K562 (cell line): ENCODE measurements at regions not wholly inside any gene's neighbourhood (a gene's known extent, or its start where the extent isn't known, plus 50 kb on each side); places are given as distances from the start of the nearest gene placed in this dataset.

Experiments used
- ATAC-seq: fragments of 200-7000 bp; cut with Tn5 transposase; 3 replicates; pipeline ENCODE4 v1.9.1; 2020; ENCODE audit warnings: moderate library complexity
- BruUV-seq: library from RNA; stranded (reverse); fragments of 400-500 nt; replicated peaks from 2 replicates; lab custom pipeline; 2021; lab: Mats Ljungman, UMichigan
- CTCF ChIA-PET: fragments of 300-600 bp; formaldehyde crosslinking; extraction: SDS; loops from one replicate; lab custom pipeline; 2021; ENCODE audit warnings: low intra/inter-chr PET ratio; lab: Yijun Ruan, JAX
- POLR2A ChIA-PET: fragments of 300-600, 350-650 bp; sonication (Branson Sonifier 250); formaldehyde crosslinking; extraction: SDS; loops from one replicate; lab custom pipeline; 2021; ENCODE audit warnings: antibody characterized with exemption, inconsistent platforms; lab: Yijun Ruan, JAX
- DNase-seq, 4 experiments: peaks; one replicate each; pipeline versions ENCODE4 v3.0.0 to v3.0.0-alpha.2; 2011 to 2018; ENCODE audit warnings: low spot score in 3 of 4, mixed read lengths in 3 of 4; ENCODE audit errors: extremely low read depth in 1 of 4
- FAIRE-seq: peaks from 2 replicates; lab custom pipeline; 2011; peaks lifted over from hg19 to GRCh38; lab: Jason Lieb, UNC
- H2AFZ ChIP-seq: 2 replicates; pipeline ENCODE4 v1.6.0; 2011; ENCODE audit warnings: low read depth, low read length, control low read depth, inconsistent platforms
- H3K27ac ChIP-seq: fragments of 200-600 bp; 3 replicates; pipeline ENCODE4 v1.8.0; 2011; ENCODE audit warnings: low read depth, mild to moderate bottlenecking, control low read depth, inconsistent platforms, low read length, moderate library complexity, mixed read lengths; ENCODE audit errors: extremely low read depth
- H3K27me3 ChIP-seq, 2 experiments: fragments of 300-600 bp in 1 of 2; 2 replicates in 1 of 2; 3 replicates in 1 of 2; pipeline versions ENCODE4 v1.6.0 to v1.8.0; 2011; ENCODE audit warnings: inconsistent platforms in 2 of 2, low read length in 2 of 2, mild to moderate bottlenecking in 1 of 2, mixed read lengths in 1 of 2, moderate library complexity in 1 of 2; ENCODE audit not compliant: control insufficient read depth in 2 of 2, insufficient read depth in 2 of 2
- H3K36me3 ChIP-seq: fragments of 300-600 bp; 3 replicates; pipeline ENCODE4 v1.8.0; 2011; ENCODE audit warnings: mild to moderate bottlenecking, low read length, inconsistent platforms; ENCODE audit not compliant: control insufficient read depth, insufficient read depth
- H3K4me1 ChIP-seq, 2 experiments: fragments of 200-600 bp in 1 of 2; replicated peaks in 1 of 2; 2 replicates in 1 of 2; 3 replicates in 1 of 2; pipeline versions ENCODE4 v1.5.1 to v1.8.0; 2011; ENCODE audit warnings: inconsistent platforms in 2 of 2, low read length in 2 of 2, mild to moderate bottlenecking in 1 of 2, mixed read lengths in 1 of 2, moderate library complexity in 1 of 2; ENCODE audit not compliant: control insufficient read depth in 2 of 2, insufficient read depth in 2 of 2
- H3K4me2 ChIP-seq: 2 replicates; pipeline ENCODE4 v1.6.1; 2011; ENCODE audit warnings: low read length, control low read depth, inconsistent platforms, mixed read lengths; ENCODE audit not compliant: insufficient read depth
- H3K4me3 ChIP-seq: fragments of 200-600 bp; sonication (generic), shearing (Covaris generic); 2 replicates; pipeline ENCODE4 v1.5.1; 2016; ENCODE audit warnings: control low read depth, inconsistent platforms
- H3K79me2 ChIP-seq: fragments of 200-600 bp; 3 replicates; pipeline ENCODE4 v1.8.0; 2011; ENCODE audit warnings: low read length, inconsistent platforms; ENCODE audit not compliant: control insufficient read depth, insufficient read depth
- H3K9ac ChIP-seq, 2 experiments: 2 replicates each; pipeline versions ENCODE4 v1.6.0 to v1.6.1; 2011; ENCODE audit warnings: low read depth in 2 of 2, low read length in 2 of 2, control low read depth in 1 of 2, inconsistent platforms in 1 of 2, mild to moderate bottlenecking in 1 of 2, mixed read lengths in 1 of 2; ENCODE audit not compliant: insufficient read depth in 1 of 2
- H3K9me1 ChIP-seq: one replicate; pipeline ENCODE4 v1.6.0; 2011; ENCODE audit warnings: inconsistent platforms, mild to moderate bottlenecking, low read length, moderate library complexity; ENCODE audit not compliant: control insufficient read depth, insufficient read depth
- H3K9me3 ChIP-seq: replicated peaks from 2 replicates; pipeline ENCODE4 v1.5.1; 2011; ENCODE audit warnings: low read depth, low read length, inconsistent platforms; ENCODE audit not compliant: control insufficient read depth, insufficient read depth
- H4K20me1 ChIP-seq: replicated peaks from 2 replicates; pipeline ENCODE4 v1.6.1; 2011; ENCODE audit warnings: low read length, inconsistent platforms, mixed read lengths; ENCODE audit not compliant: control insufficient read depth, insufficient read depth
- BACH1 ChIP-seq: fragments of 200-800 bp; sonication (Bioruptor generic); IDR thresholded peaks from 2 replicates; pipeline ENCODE4 v1.6.1; 2016; ENCODE audit warnings: missing genetic modification characterization, missing compliant biosample characterization
- KLF6 ChIP-seq: fragments of 250-450 bp; sonication (Bioruptor Pico); IDR thresholded peaks from 2 replicates; pipeline ENCODE4 v1.4.0; 2020; ENCODE audit warnings: mild to moderate bottlenecking, moderate library complexity, borderline replicate concordance
- LARP7 ChIP-seq: fragments of 450-650 bp; IDR thresholded peaks from 2 replicates; pipeline ENCODE4 v1.6.1; 2016
- MECOM ChIP-seq: fragments of 250-450 bp; sonication (Bioruptor Pico); IDR thresholded peaks from 2 replicates; pipeline ENCODE4 v1.8.0; 2022; ENCODE audit warnings: inconsistent platforms
- NCOA6 ChIP-seq: fragments of 450-650 bp; IDR thresholded peaks from 2 replicates; pipeline ENCODE4 v1.6.1; 2017; ENCODE audit warnings: mild to moderate bottlenecking
- PHF20 ChIP-seq: fragments of 450-650 bp; IDR thresholded peaks from 2 replicates; pipeline ENCODE4 v1.6.1; 2018; ENCODE audit not compliant: partially characterized antibody
- RBM15 ChIP-seq: fragments of 200-400 bp; formaldehyde crosslinking; IDR thresholded peaks from 2 replicates; pipeline ENCODE4 v1.6.1; 2018; ENCODE audit warnings: mild to moderate bottlenecking, low read length, moderate library complexity; ENCODE audit not compliant: insufficient read depth
- SMC3 ChIP-seq: conservative IDR thresholded peaks from 2 replicates; pipeline ENCODE4 v1.6.1; 2011; ENCODE audit warnings: low read depth, low read length, improper control_type of control experiment; ENCODE audit not compliant: insufficient read depth
- TCF7L2 ChIP-seq: fragments of 150-350 bp; IDR thresholded peaks from 2 replicates; pipeline ENCODE4 v1.6.1; 2016; ENCODE audit warnings: low read depth, mild to moderate bottlenecking, low read length, moderate library complexity
- U2AF2 ChIP-seq: fragments of 200-400 bp; formaldehyde crosslinking; optimal IDR thresholded peaks from 2 replicates; pipeline ENCODE3; 2017; ENCODE audit warnings: low read depth, mild to moderate bottlenecking, low read length
- ZFP36 ChIP-seq: fragments of 150-350 bp; IDR thresholded peaks from 2 replicates; pipeline ENCODE4 v1.6.1; 2018; ENCODE audit warnings: low read length, low read depth; ENCODE audit not compliant: partially characterized antibody
- ZNF444 ChIP-seq: fragments of 250-450 bp; sonication (Bioruptor Pico); IDR thresholded peaks from 2 replicates; pipeline ENCODE4 v1.4.0; 2020; ENCODE audit warnings: mild to moderate bottlenecking, moderate library complexity
- WGBS: fragments of 100-300 bp; shearing (Covaris generic); methylation state at CpG from one replicate; pipeline ENCODE4 v1.1.6; 2016; ENCODE audit warnings: low coverage, mixed read lengths; ENCODE audit not compliant: insufficient coverage; ENCODE audit errors: missing lambda C conversion rate; 5-methylcytosine and 5-hydroxymethylcytosine counted together
- in situ Hi-C: fragments of 300-500 bp; cut with MboI; formaldehyde crosslinking; loops from 4 replicates; pipeline ENCODE4 v1.15.0; 2018; ENCODE audit warnings: inconsistent platforms, mixed read lengths
- intact Hi-C: fragments of 100-400 bp; cut with micrococcal nuclease; formaldehyde crosslinking; loops from 2 replicates; pipeline ENCODE4 v1.14.2; 2022
- TF ChIP-seq, protein P1 (sequence below): fragments of 250-450 bp; sonication (Bioruptor Pico); IDR thresholded peaks from 2 replicates; pipeline ENCODE4 v1.9.0; 2021; ENCODE audit warnings: mild to moderate bottlenecking, inconsistent platforms
- TF ChIP-seq, protein P2 (sequence below): IDR thresholded peaks from 2 replicates; pipeline ENCODE4 v1.6.1; 2011; ENCODE audit not compliant: insufficient read length; ENCODE audit errors: extremely low read depth
- TF ChIP-seq, protein P3 (sequence below): sonication (generic); formaldehyde crosslinking; IDR thresholded peaks from 2 replicates; pipeline ENCODE4 v1.5.0; 2020; ENCODE audit warnings: missing genetic modification reagents
- TF ChIP-seq, protein P4 (sequence below): sonication (generic); formaldehyde crosslinking; IDR thresholded peaks from 2 replicates; pipeline ENCODE4 v1.8.0; 2022; ENCODE audit warnings: mild to moderate bottlenecking, missing genetic modification reagents
- TF ChIP-seq, protein P5 (sequence below): IDR thresholded peaks from 2 replicates; pipeline ENCODE4 v1.6.1; 2014; ENCODE audit warnings: antibody characterized with exemption

- H3K27me3 ChIP-seq: no peaks in the 10 kb centered on the region
- DNase-seq: no peak
- H3K9me1 ChIP-seq: no peaks in the 10 kb centered on the region
- no peaks in the 10 kb centered on the region for H3K79me2 ChIP-seq
- intact Hi-C loops: no loop called here
- H3K4me1 ChIP-seq: no peaks in the 10 kb centered on the region
- CTCF ChIA-PET: no interaction called here
- TF ChIP-seq ZNF444 (CRISPR knock-in tag): no peak
- no peak for TF ChIP-seq SMC3
- TF ChIP-seq MECOM (CRISPR knock-in tag): no peak
- no peak for TF ChIP-seq RBM15
- TF ChIP-seq PHF20: no peak
- TF ChIP-seq ZFP36: no peak
- no peak for TF ChIP-seq U2AF2
- no peak for TF ChIP-seq LARP7
- TF ChIP-seq, protein P1, sequence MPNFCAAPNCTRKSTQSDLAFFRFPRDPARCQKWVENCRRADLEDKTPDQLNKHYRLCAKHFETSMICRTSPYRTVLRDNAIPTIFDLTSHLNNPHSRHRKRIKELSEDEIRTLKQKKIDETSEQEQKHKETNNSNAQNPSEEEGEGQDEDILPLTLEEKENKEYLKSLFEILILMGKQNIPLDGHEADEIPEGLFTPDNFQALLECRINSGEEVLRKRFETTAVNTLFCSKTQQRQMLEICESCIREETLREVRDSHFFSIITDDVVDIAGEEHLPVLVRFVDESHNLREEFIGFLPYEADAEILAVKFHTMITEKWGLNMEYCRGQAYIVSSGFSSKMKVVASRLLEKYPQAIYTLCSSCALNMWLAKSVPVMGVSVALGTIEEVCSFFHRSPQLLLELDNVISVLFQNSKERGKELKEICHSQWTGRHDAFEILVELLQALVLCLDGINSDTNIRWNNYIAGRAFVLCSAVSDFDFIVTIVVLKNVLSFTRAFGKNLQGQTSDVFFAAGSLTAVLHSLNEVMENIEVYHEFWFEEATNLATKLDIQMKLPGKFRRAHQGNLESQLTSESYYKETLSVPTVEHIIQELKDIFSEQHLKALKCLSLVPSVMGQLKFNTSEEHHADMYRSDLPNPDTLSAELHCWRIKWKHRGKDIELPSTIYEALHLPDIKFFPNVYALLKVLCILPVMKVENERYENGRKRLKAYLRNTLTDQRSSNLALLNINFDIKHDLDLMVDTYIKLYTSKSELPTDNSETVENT (CRISPR knock-in tag): no peak
- TF ChIP-seq, protein P2, sequence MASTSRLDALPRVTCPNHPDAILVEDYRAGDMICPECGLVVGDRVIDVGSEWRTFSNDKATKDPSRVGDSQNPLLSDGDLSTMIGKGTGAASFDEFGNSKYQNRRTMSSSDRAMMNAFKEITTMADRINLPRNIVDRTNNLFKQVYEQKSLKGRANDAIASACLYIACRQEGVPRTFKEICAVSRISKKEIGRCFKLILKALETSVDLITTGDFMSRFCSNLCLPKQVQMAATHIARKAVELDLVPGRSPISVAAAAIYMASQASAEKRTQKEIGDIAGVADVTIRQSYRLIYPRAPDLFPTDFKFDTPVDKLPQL: no peak
- TF ChIP-seq, protein P3, sequence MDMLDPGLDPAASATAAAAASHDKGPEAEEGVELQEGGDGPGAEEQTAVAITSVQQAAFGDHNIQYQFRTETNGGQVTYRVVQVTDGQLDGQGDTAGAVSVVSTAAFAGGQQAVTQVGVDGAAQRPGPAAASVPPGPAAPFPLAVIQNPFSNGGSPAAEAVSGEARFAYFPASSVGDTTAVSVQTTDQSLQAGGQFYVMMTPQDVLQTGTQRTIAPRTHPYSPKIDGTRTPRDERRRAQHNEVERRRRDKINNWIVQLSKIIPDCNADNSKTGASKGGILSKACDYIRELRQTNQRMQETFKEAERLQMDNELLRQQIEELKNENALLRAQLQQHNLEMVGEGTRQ: no peak
- TF ChIP-seq KLF6: no peak
- TF ChIP-seq, protein P4, sequence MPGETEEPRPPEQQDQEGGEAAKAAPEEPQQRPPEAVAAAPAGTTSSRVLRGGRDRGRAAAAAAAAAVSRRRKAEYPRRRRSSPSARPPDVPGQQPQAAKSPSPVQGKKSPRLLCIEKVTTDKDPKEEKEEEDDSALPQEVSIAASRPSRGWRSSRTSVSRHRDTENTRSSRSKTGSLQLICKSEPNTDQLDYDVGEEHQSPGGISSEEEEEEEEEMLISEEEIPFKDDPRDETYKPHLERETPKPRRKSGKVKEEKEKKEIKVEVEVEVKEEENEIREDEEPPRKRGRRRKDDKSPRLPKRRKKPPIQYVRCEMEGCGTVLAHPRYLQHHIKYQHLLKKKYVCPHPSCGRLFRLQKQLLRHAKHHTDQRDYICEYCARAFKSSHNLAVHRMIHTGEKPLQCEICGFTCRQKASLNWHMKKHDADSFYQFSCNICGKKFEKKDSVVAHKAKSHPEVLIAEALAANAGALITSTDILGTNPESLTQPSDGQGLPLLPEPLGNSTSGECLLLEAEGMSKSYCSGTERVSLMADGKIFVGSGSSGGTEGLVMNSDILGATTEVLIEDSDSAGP: no peak
- no peak for TF ChIP-seq NCOA6
- TF ChIP-seq TCF7L2: no peak
- no peak for TF ChIP-seq BACH1 (tag)
- TF ChIP-seq, protein P5, sequence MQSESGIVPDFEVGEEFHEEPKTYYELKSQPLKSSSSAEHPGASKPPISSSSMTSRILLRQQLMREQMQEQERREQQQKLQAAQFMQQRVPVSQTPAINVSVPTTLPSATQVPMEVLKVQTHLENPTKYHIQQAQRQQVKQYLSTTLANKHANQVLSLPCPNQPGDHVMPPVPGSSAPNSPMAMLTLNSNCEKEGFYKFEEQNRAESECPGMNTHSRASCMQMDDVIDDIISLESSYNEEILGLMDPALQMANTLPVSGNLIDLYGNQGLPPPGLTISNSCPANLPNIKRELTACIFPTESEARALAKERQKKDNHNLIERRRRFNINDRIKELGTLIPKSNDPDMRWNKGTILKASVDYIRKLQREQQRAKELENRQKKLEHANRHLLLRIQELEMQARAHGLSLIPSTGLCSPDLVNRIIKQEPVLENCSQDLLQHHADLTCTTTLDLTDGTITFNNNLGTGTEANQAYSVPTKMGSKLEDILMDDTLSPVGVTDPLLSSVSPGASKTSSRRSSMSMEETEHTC: no peak
- TF ChIP-seq, all 486 proteins: peak for 0
- ATAC-seq: no peak
- Histone ChIP-seq H4K20me1 (no peaks in the 10 kb centered on the region), H3K4me3 (no peak overlapping the region), H3K4me2 (no peak overlapping the region), H2AFZ (no peak overlapping the region), H3K27ac (no peak overlapping the region), H3K9me3 (no peaks in the 10 kb centered on the region), H3K9ac (no peak overlapping the region), H3K36me3 (no peaks in the 10 kb centered on the region)
- WGBS: 0% methylated on average over 2 of the region's 2 CpGs
- POLR2A ChIA-PET: no interaction called here
- no TSS peak for BruUV-seq
- in situ Hi-C loops: no loop called here
- no peak for FAIRE-seq
Observed at GRCh38 chr2:36058953-36059352, 296.6 kb upstream of the CRIM1 start.
